Esophagus muscularis mucosa (tissue), 4 donors: ENCODE measurements at regions not wholly inside any gene's neighbourhood (a gene's known extent, or its start where the extent isn't known, plus 50 kb on each side); places are given as distances from the start of the nearest gene placed in this dataset.
"Not testable (repeated sequence)": the region's sequence is repeated elsewhere in the genome, so short reads cannot be mapped to it uniquely, and the experiment has no call there.

Source experiments
- DNase-seq: peaks from one replicate; pipeline ENCODE4 v3.0.0-alpha.2; 2017; ENCODE audit errors: extremely low spot score
- H3K27ac ChIP-seq, 4 donors: fragments of 200-600 bp; sonication (generic); replicated peaks in 1 of 4; 1 replicate in 3 of 4; 2 replicates in 1 of 4; pipeline ENCODE4 v1.5.1; 2016 to 2019; ENCODE audit warnings: mild to moderate bottlenecking in 1 of 4
- H3K27me3 ChIP-seq, 4 donors: fragments of 200-600 bp; sonication (generic); one replicate each; pipeline versions ENCODE4 v1.5.1 to v1.6.0; 2016 to 2019
- H3K36me3 ChIP-seq, 4 donors: fragments of 200-600 bp; sonication (generic); one replicate each; pipeline ENCODE4 v1.5.1; 2016 to 2019
- H3K4me1 ChIP-seq, 4 donors: fragments of 200-600 bp; sonication (generic); one replicate each; pipeline ENCODE4 v1.5.1; 2016 to 2019
- H3K4me3 ChIP-seq, 4 donors: fragments of 200-600 bp; sonication (generic); 1 replicate in 2 of 4; 2 replicates in 2 of 4; pipeline ENCODE4 v1.5.1; 2016 to 2019; ENCODE audit warnings: mild to moderate bottlenecking in 4 of 4, moderate library complexity in 1 of 4
- H3K9me3 ChIP-seq, 4 donors: fragments of 200-600 bp; sonication (generic); 1 replicate in 3 of 4; 2 replicates in 1 of 4; pipeline ENCODE4 v1.5.1; 2016 to 2019
- CTCF ChIP-seq, 3 experiments: fragments of 200-600 bp in 2 of 3; fragments of 450-650 bp in 1 of 3; sonication (generic) in 2 of 3; IDR thresholded peaks; one replicate each; pipeline ENCODE4 v1.5.1; 2017 to 2019; ENCODE audit warnings: antibody characterized with exemption in 3 of 3, mild to moderate bottlenecking in 2 of 3, moderate library complexity in 1 of 3
- EP300 ChIP-seq: sonication (generic); formaldehyde crosslinking; IDR thresholded peaks from one replicate; pipeline ENCODE4 v1.6.1; 2017; ENCODE audit warnings: antibody characterized with exemption
- POLR2A ChIP-seq: fragments of 450-650 bp; IDR thresholded peaks from one replicate; pipeline ENCODE4 v1.6.1; 2017; ENCODE audit warnings: antibody characterized with exemption, moderate library complexity, mild to moderate bottlenecking, low read depth
- POLR2AphosphoS5 ChIP-seq, 2 donors: sonication (generic); formaldehyde crosslinking; IDR thresholded peaks; one replicate each; pipeline ENCODE4 v1.6.1; 2017; ENCODE audit warnings: antibody characterized with exemption in 2 of 2
- WGBS: methylation state at CpG from one replicate; pipeline ENCODE4 v1.1.5; 2018; 5-methylcytosine and 5-hydroxymethylcytosine counted together
- intact Hi-C: fragments of 100-400 bp; cut with DNase I; formaldehyde crosslinking; loops from one replicate; pipeline ENCODE4 v1.15.1; 2023

- 97% methylated on average over 9 of the region's 9 CpGs for WGBS
- H3K4me1 ChIP-seq, H3K36me3 ChIP-seq, H3K4me3 ChIP-seq, H3K27ac ChIP-seq, H3K9me3 ChIP-seq, H3K27me3 ChIP-seq, DNase-seq, intact Hi-C loops: not testable (repeated sequence)
These were observed 84.3 kb downstream of the IRS2 start for GRCh38 chr13:109702030-109702597.

GRCh38 chr13:109700176-109700575 lies 86.2 kb downstream of the IRS2 start:
- 24% methylated on average over 3 of the region's 3 CpGs for WGBS
- peaks cover 0 to 8% (median 2%) of the 10 kb centered on the region in 4 donors for H3K4me1 ChIP-seq
- no peak overlapping the region for H3K27ac ChIP-seq
- intact Hi-C loops, result no loop called here
- H3K36me3 ChIP-seq, result no peaks in the 10 kb centered on the region
- TF ChIP-seq EP300, result no peak
- TF ChIP-seq POLR2AphosphoS5 (IDR thresholded peaks at IDR 0.05), result peak in 1 of 2 donors; percentile 23
- DNase-seq, result no peak
- H3K4me3 ChIP-seq, result no peak overlapping the region
- no peaks in the 10 kb centered on the region for H3K27me3 ChIP-seq
- no peaks in the 10 kb centered on the region for H3K9me3 ChIP-seq

- Histone ChIP-seq H3K9me3 (no peaks in the 10 kb centered on the region), H3K4me1 (peaks cover 0 to 8% (median 2%) of the 10 kb centered on the region in 4 donors), H3K27ac (no peak overlapping the region), H3K4me3 (no peak overlapping the region), H3K27me3 (no peaks in the 10 kb centered on the region), H3K36me3 (no peaks in the 10 kb centered on the region)
- no peak for TF ChIP-seq POLR2AphosphoS5 (IDR thresholded peaks at IDR 0.05)
- intact Hi-C loops, result no loop called here
- DNase-seq, result no peak
- 73% methylated on average over 13 of the region's 13 CpGs for WGBS
These were observed 86.7 kb downstream of the IRS2 start for GRCh38 chr13:109699628-109700071.

GRCh38 chr13:109698779-109699178 lies 87.6 kb downstream of the IRS2 start:
- WGBS, result 72% methylated on average over 1 of the region's 1 CpG

GRCh38 chr13:109697936-109698335 lies 88.4 kb downstream of the IRS2 start:
- no peak overlapping the region for H3K27ac ChIP-seq
- intact Hi-C loops, result no loop called here
- no peaks in the 10 kb centered on the region for H3K9me3 ChIP-seq
- no peak for DNase-seq
- 89% methylated on average over 10 of the region's 10 CpGs for WGBS
- H3K27me3 ChIP-seq, result no peaks in the 10 kb centered on the region
- TF ChIP-seq POLR2A (no peak), CTCF (IDR thresholded peaks at IDR 0.05) (no peak), EP300 (no peak), POLR2AphosphoS5 (IDR thresholded peaks at IDR 0.05) (no peak)
- peaks cover 0 to 8% (median 2%) of the 10 kb centered on the region in 4 donors for H3K4me1 ChIP-seq
- H3K4me3 ChIP-seq, result no peak overlapping the region
- H3K36me3 ChIP-seq, result no peaks in the 10 kb centered on the region

More at GRCh38 chr13:109698779-109699178, 87.6 kb downstream of the IRS2 start:
- H3K4me1 ChIP-seq, result peaks cover 0 to 8% (median 2%) of the 10 kb centered on the region in 4 donors
- TF ChIP-seq EP300 (no peak), CTCF (IDR thresholded peaks at IDR 0.05) (no peak), POLR2A (no peak), POLR2AphosphoS5 (IDR thresholded peaks at IDR 0.05) (no peak)
- no peak overlapping the region for H3K4me3 ChIP-seq
- intact Hi-C loops, result no loop called here
- DNase-seq, result no peak
- H3K27me3 ChIP-seq, result no peaks in the 10 kb centered on the region
- H3K9me3 ChIP-seq, result no peaks in the 10 kb centered on the region
- H3K27ac ChIP-seq, result no peak overlapping the region
- H3K36me3 ChIP-seq, result no peaks in the 10 kb centered on the region

- Histone ChIP-seq H3K9me3 (no peaks in the 10 kb centered on the region), H3K27ac (no peak overlapping the region), H3K4me3 (no peak overlapping the region), H3K27me3 (no peaks in the 10 kb centered on the region), H3K36me3 (no peaks in the 10 kb centered on the region), H3K4me1 (peaks cover 0 to 8% (median 2%) of the 10 kb centered on the region in 4 donors)
- intact Hi-C loops, result no loop called here
- no peak for DNase-seq
- TF ChIP-seq EP300 (no peak), POLR2A (no peak), CTCF (IDR thresholded peaks at IDR 0.05) (no peak), POLR2AphosphoS5 (IDR thresholded peaks at IDR 0.05) (no peak)
- 59% methylated on average over 6 of the region's 6 CpGs for WGBS
These were observed 90.8 kb downstream of the IRS2 start for GRCh38 chr13:109695402-109696190.
